ENCODE measurements at regions not wholly inside any gene's neighbourhood (a gene's known extent, or its start where the extent isn't known, plus 50 kb on each side); places are given as distances from the start of the nearest gene placed in this dataset.

- TF ChIP-seq MAX (IDR thresholded peaks at IDR 0.05; ENCODE audit: low read depth, low read length): no peak
- no peak for TF ChIP-seq CTCF (IDR thresholded peaks at IDR 0.05; ENCODE audit: low read depth, low read length)
- no peak for TF ChIP-seq POLR2A (IDR thresholded peaks at IDR 0.05; ENCODE audit: extremely low read depth, insufficient read length)
- H3K4me3 ChIP-seq (ENCODE audit: low read depth, low read length): no peak overlapping the region
- DNase-seq (ENCODE audit: low read depth): peak; percentile 35
Observed at GRCh38 chr2:242011167-242011513, 141.6 kb downstream of the RTP5 start.

GRCh38 chr2:242011516-242011915, 142.0 kb downstream of the RTP5 start:
- H3K4me3 ChIP-seq (ENCODE audit: low read depth, low read length): no peak overlapping the region
- DNase-seq (ENCODE audit: low read depth): no peak
- TF ChIP-seq POLR2A (IDR thresholded peaks at IDR 0.05; ENCODE audit: extremely low read depth, insufficient read length): no peak
- TF ChIP-seq MYC (IDR thresholded peaks at IDR 0.05; ENCODE audit: low read depth, low read length): no peak
- TF ChIP-seq CTCF (IDR thresholded peaks at IDR 0.05; ENCODE audit: low read depth, low read length): no peak
- no peak for TF ChIP-seq MAX (IDR thresholded peaks at IDR 0.05; ENCODE audit: low read depth, low read length)

- no peak for TF ChIP-seq CTCF (IDR thresholded peaks at IDR 0.05; ENCODE audit: low read depth, low read length)
- TF ChIP-seq MYC (IDR thresholded peaks at IDR 0.05; ENCODE audit: low read depth, low read length): no peak
- no peak for TF ChIP-seq MAX (IDR thresholded peaks at IDR 0.05; ENCODE audit: low read depth, low read length)
- TF ChIP-seq POLR2A (IDR thresholded peaks at IDR 0.05; ENCODE audit: extremely low read depth, insufficient read length): no peak
- peak; percentile 32 for DNase-seq (ENCODE audit: low read depth)
- no peak overlapping the region for H3K4me3 ChIP-seq (ENCODE audit: low read depth, low read length)
Observed at GRCh38 chr2:242011991-242012764, 142.6 kb downstream of the RTP5 start.

GRCh38 chr2:242012956-242013764, 143.6 kb downstream of the RTP5 start:
- DNase-seq (ENCODE audit: low read depth): no peak
- TF ChIP-seq MYC (IDR thresholded peaks at IDR 0.05; ENCODE audit: low read depth, low read length): no peak
- no peak for TF ChIP-seq MAX (IDR thresholded peaks at IDR 0.05; ENCODE audit: low read depth, low read length)
- no peak for TF ChIP-seq POLR2A (IDR thresholded peaks at IDR 0.05; ENCODE audit: extremely low read depth, insufficient read length)
- TF ChIP-seq CTCF (IDR thresholded peaks at IDR 0.05; ENCODE audit: low read depth, low read length): no peak
- H3K4me3 ChIP-seq (ENCODE audit: low read depth, low read length): no peak overlapping the region

GRCh38 chr2:242013771-242014170, 144.2 kb downstream of the RTP5 start:
- no peak for DNase-seq (ENCODE audit: low read depth)
- no peak for TF ChIP-seq MYC (IDR thresholded peaks at IDR 0.05; ENCODE audit: low read depth, low read length)
- TF ChIP-seq POLR2A (IDR thresholded peaks at IDR 0.05; ENCODE audit: extremely low read depth, insufficient read length): no peak
- no peak for TF ChIP-seq CTCF (IDR thresholded peaks at IDR 0.05; ENCODE audit: low read depth, low read length)
- TF ChIP-seq MAX (IDR thresholded peaks at IDR 0.05; ENCODE audit: low read depth, low read length): no peak
- no peak overlapping the region for H3K4me3 ChIP-seq (ENCODE audit: low read depth, low read length)
